GM21526 (cell line): ENCODE measurements at regions not wholly inside any gene's neighbourhood (a gene's known extent, or its start where the extent isn't known, plus 50 kb on each side); places are given as distances from the start of the nearest gene placed in this dataset.
"Not testable (repeated sequence)": the region's sequence is repeated elsewhere in the genome, so short reads cannot be mapped to it uniquely, and the experiment has no call there.

Source experiments
- ATAC-seq: cut with Tn5 transposase; IDR thresholded peaks from one replicate; pipeline ENCODE4 v1.9.1; 2021; ENCODE audit warnings: moderate library complexity; ENCODE audit not compliant: unreplicated experiment, low FRiP score

DNA sequence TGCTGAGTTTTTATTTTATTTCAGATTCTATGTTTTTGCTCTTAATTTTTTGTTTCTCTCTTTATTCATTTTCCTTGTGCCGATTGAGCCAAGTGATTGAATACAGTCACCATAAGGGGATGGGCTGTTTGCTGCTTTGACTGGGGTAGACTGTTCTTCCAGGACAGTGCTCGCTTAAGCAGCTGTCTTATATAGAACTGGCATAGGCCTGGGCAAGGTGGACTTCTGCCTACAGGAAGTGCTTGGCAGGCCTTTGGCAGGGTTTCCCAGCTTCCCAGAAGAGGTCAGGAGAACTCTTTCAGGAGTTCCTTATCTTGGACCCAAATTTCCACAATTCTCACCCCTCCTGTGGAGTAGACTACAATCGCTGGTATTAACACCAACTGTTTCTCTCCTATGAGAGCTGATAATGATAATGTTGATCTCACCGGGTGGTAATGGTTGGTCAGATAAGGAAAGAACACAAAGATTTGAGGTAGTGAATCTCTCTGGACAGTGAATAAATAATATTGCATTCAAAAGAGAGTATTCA lies 207.5 kb upstream of the ST6GAL2 start:
- ATAC-seq, result no peak

- no peak for ATAC-seq
Observed at GRCh38 chr2:107094450-107094986, 208.6 kb upstream of the ST6GAL2 start.

DNA sequence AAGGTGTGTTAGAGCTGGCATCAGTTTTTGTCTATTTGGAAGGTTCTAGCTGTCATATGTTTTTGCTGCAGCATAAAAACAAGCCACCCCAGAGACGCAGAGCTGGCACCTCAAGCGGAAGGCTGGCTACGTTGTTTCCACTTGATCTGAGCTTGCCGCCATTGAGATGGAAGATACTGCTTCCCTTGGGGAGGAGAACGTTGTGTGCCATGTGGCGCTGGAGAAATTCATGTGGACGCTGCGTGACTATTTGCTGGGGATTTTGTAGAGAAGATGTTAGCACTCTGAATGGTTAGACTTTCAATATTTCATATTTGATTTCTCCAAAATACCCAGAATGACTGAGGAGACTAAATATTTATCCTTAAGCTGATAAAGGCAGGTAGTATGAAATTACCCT lies 216.2 kb upstream of the ST6GAL2 start:
- no peak for ATAC-seq

- ATAC-seq, result no peak
Observed at GRCh38 chr2:107107351-107107750, 221.4 kb upstream of the ST6GAL2 start.

GRCh38 chr2:107108556-107108955 lies 222.6 kb upstream of the ST6GAL2 start:
- no peak for ATAC-seq

- no peak for ATAC-seq
Observed at GRCh38 chr2:107111623-107112022, 225.7 kb upstream of the ST6GAL2 start.

DNA sequence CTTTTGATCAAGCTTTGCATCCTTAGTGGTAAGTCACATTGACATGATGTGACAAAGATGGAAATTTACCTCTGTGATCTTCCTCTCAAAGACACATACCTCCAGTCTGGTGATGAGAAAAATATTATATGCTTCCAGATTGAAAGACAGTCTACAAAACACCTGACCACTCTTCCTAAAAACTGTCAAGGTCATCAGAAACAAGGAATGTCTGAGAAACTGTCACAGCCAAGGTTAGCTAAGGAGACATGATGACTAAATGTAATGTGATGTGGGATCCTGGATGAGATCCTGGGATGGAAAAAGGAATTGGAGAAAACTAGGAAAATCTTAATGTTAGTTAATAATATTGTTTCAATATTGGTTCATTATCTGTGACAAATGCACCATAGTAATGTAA lies 226.6 kb upstream of the ST6GAL2 start:
- no peak for ATAC-seq

- no peak for ATAC-seq
Observed at GRCh38 chr2:107128381-107128780, 242.4 kb upstream of the ST6GAL2 start.

DNA sequence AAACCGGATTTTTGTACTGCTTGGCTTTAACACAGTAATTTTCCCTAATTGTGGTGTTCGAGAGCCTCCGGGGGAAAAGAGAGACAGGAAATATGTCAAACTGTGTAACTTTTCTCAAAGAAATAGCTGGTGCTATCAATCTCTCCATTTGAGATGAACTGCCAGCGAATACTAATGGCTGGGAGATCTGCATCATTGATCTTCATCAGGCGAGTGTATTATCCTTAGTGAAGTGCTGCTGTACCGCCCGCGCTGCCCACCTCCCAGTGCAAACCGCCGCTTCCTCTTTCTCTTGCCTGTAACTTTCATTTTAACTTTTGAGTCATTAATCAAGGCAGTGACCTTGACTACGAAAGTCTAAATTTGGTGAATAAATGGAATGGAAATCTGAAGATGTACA lies 246.1 kb upstream of the ST6GAL2 start:
- ATAC-seq, result no peak

- ATAC-seq, result no peak
Observed at GRCh38 chr2:107132746-107133145, 246.8 kb upstream of the ST6GAL2 start.

DNA sequence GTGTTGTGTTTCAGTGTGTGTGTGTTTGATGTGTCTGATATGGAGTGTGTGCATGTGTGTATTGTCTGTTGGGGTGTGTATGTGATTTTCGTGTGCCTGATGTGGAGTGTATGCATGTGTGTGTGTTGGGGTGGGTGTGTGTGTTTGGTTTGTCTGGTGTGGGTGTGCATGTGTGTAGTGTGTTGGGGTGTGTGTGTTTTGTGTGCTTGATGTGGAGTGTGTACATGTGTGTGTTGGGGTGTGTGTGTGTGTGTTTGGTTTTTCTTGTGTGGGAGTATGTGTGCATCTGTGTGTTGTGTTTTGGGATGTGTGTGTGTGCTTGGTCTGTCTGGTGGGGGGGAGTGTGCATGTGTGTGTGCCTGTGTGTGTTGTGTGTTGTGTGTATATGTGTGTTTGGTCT lies 247.4 kb upstream of the ST6GAL2 start:
- no peak for ATAC-seq

- no peak for ATAC-seq
Observed at GRCh38 chr2:107136733-107137132, 250.8 kb upstream of the ST6GAL2 start.

- ATAC-seq, result no peak
Observed at GRCh38 chr2:107137706-107138105, 251.7 kb upstream of the ST6GAL2 start.

- no peak for ATAC-seq
Observed at GRCh38 chr2:107146181-107146580, 260.2 kb upstream of the ST6GAL2 start.

DNA sequence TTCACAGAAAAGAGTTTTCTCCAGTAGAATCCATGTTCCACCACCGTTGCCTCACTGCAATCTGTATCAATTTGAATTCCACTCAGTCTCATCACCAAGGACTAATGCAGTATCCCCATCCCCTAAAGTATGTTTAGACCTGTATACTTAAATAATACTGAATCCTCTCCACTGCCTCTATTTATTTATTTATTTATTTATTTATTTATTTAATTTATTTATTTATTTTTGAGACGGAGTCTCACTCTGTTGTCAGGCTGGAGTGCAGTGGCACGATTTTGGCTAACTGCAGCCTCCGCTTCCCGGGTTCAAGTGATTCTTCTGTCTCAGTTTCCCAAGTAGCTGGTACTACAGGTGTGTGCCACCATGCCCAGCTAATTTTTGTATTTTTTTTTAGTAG lies 260.7 kb upstream of the ST6GAL2 start:
- not testable (repeated sequence) for ATAC-seq

DNA sequence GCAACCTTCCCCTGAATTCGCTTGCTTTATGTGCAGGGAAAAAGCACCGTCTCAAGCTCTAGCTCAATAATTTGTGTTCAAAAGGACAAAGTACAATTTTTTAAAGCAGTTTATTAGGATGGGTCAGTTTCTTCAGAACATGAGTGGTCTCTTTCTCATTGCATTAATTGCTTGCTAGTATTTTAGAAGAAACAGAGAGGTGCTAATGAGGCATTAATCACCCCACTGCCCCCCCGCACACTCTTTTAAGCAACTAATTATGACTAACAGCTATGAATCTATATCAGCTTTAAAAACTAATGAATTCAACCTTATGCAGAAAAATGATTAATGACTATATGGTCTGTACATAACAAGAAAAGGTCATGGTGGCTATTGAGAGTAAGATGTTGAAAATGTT lies 262.1 kb upstream of the ST6GAL2 start:
- ATAC-seq, result no peak

- no peak for ATAC-seq
Observed at GRCh38 chr2:107148496-107148895, 262.5 kb upstream of the ST6GAL2 start.

DNA sequence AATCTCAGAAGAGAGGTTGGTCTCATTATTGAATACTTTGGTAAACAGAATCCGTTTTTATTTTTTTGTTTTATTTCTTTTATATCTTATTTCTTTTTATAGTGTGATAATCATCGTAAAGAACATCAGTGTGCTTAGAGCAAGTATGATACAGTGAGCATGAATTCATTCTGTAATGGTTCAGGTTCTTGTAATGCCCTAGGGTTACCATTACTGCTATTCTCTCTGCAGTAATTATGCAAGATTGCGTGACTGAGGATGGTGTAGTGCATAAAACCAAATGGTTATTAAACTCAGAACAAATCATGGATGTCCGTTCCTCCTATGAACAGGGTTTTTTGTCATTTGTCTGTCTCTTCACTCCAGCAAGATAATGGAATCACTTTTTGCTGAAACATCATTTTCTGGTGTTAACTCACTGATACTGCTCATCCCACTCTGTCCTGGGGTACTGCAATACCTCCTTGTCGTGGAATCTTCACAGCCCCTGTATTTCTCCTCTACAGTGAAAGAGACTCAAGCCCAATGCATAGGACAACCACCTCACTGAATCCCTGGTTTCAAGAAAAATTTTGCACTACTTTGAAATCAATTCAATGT lies 274.8 kb upstream of the ST6GAL2 start:
- no peak for ATAC-seq

DNA sequence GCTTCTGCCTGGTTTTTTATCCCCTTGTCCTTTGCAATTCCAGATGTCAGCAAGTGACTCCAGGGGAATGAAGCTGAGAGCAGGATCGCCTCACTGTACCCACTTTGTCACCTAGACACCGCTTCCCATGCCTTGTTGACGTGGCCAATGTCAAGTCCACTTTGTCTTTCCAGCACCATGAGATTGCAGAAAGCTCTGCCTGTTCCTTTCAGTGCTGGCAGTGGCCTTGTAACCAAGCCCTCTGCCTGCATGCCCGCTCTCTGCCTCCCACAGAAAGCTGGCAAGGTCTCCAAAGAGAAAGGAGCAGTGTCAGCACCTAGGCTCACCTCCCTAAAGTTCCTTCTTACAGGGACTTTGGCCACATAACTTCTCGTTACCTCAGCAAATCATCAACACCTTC lies 282.2 kb upstream of the ST6GAL2 start:
- ATAC-seq, result no peak

GRCh38 chr2:107174171-107174570 lies 288.2 kb upstream of the ST6GAL2 start:
- no peak for ATAC-seq

GRCh38 chr2:107182981-107183380 lies 297.0 kb upstream of the ST6GAL2 start:
- no peak for ATAC-seq

DNA sequence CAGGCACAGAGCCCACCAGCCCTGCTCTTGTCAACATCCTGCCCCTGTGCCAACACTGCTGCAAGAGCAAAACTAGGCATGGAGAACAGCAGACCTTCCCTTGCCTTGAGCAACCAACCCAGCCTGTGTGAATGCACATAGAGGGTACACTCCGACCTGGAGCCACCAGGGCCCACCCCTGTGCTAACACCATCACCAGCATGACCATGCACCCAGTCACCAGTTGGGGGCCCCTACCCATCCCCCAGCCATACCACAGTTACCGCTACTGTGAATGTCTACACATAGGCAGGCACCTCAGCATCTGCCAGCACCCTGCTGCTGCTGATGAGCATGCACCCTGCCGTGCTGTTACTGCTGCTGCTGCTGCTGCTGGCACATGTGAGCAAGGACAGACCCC lies 301.9 kb upstream of the ST6GAL2 start:
- no peak for ATAC-seq

DNA sequence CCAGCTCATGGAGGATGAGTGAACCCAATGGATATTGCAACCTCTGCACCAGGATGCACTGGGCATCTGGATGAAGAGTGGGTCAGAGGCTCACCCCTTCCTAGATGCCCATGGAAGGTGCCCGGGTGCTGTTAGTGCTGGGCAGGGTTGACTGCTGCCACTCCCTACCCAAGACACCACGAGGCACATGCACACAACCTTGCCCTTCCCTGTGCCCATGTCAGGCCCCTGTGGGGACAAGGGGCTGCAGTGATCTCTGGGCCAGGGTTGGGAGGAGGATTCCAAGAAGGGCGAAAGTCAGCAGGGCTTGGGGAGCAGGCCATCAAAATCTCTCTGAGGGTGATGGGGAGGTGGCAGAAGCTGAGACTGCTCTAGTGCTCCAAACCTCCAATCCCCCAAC lies 309.7 kb upstream of the ST6GAL2 start:
- no peak for ATAC-seq
